ENCODE measurements at regions not wholly inside any gene's neighbourhood (a gene's known extent, or its start where the extent isn't known, plus 50 kb on each side); places are given as distances from the start of the nearest gene placed in this dataset.

DNA sequence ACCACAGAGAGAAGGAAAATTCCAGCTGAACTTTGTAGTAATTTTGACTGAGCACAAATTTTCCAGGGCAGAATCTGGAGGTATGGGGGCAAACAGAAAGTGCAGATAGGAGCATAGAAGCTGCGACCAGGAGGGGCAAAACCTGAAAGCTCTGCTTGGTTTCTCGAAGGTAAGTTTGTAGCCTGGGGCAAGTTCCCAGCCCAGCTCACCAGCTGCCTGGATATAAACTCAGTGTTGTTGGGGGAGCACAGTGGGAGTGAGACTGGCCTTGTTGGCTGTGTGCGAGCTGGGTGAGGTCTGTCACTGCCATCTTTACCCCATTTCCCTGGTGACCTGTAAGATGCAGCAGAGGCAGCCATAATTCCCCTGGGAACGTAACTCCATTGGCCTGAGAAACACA lies 213.5 kb upstream of the POF1B start:
- no peak for TF ChIP-seq CTCF (IDR thresholded peaks at IDR 0.05; ENCODE audit: low read depth, low read length)
- no peak for TF ChIP-seq EZH2phosphoT487 (IDR thresholded peaks at IDR 0.05; ENCODE audit: low read depth)

DNA sequence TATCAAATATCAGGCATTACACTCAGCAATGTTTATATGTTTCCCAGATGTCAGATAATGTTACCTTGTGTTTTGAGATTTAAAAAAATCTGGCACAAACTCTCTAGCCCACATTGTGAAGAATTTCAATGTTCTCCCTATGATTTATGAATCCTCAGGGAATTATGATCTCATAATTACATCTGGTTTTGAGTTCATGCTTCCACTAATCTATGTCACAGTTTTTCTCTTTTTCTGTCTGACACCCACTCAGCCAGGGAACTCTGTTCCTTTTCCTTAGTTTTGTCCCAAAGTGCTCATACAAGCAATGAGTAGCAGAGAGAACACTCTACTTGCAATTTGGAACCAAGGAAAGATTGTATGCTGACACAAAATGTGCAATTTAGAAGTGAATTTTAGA lies 212.1 kb upstream of the POF1B start:
- Histone ChIP-seq H3K4me3 (ENCODE audit: low read length) (no peak overlapping the region), H3K4me1 (ENCODE audit: low read length) (no peaks in the 10 kb centered on the region), H3K36me3 (replicated peaks; ENCODE audit: low read depth, low read length) (no peaks in the 10 kb centered on the region), H3K9me3 (ENCODE audit: insufficient read depth, low read length) (no peaks in the 10 kb centered on the region), H4K20me1 (ENCODE audit: insufficient read depth, low read length) (no peaks in the 10 kb centered on the region), H3K9ac (ENCODE audit: low read length) (no peak overlapping the region), H2AFZ (ENCODE audit: low read depth, low read length) (no peak overlapping the region), H3K4me2 (ENCODE audit: low read length) (no peak overlapping the region), H3K79me2 (ENCODE audit: low read length) (no peaks in the 10 kb centered on the region), H3K27ac (ENCODE audit: low read length) (no peak overlapping the region), H3K27me3 (ENCODE audit: low read depth, low read length) (no peaks in the 10 kb centered on the region)
- TF ChIP-seq EZH2phosphoT487 (IDR thresholded peaks at IDR 0.05; ENCODE audit: low read depth): no peak
- TF ChIP-seq CTCF (IDR thresholded peaks at IDR 0.05; ENCODE audit: low read depth, low read length): no peak

More for the DNA sequence above, 213.5 kb upstream of the POF1B start:
- H4K20me1 ChIP-seq (ENCODE audit: insufficient read depth, low read length): no peaks in the 10 kb centered on the region
- H3K27me3 ChIP-seq (ENCODE audit: low read depth, low read length): no peaks in the 10 kb centered on the region
- no peak overlapping the region for H3K9ac ChIP-seq (ENCODE audit: low read length)
- no peak overlapping the region for H3K4me2 ChIP-seq (ENCODE audit: low read length)
- no peak overlapping the region for H2AFZ ChIP-seq (ENCODE audit: low read depth, low read length)
- H3K27ac ChIP-seq (ENCODE audit: low read length): no peak overlapping the region
- no peaks in the 10 kb centered on the region for H3K9me3 ChIP-seq (ENCODE audit: insufficient read depth, low read length)
- no peak overlapping the region for H3K4me3 ChIP-seq (ENCODE audit: low read length)
- H3K79me2 ChIP-seq (ENCODE audit: low read length): no peaks in the 10 kb centered on the region
- no peaks in the 10 kb centered on the region for H3K36me3 ChIP-seq (replicated peaks; ENCODE audit: low read depth, low read length)
- H3K4me1 ChIP-seq (ENCODE audit: low read length): no peaks in the 10 kb centered on the region

DNA sequence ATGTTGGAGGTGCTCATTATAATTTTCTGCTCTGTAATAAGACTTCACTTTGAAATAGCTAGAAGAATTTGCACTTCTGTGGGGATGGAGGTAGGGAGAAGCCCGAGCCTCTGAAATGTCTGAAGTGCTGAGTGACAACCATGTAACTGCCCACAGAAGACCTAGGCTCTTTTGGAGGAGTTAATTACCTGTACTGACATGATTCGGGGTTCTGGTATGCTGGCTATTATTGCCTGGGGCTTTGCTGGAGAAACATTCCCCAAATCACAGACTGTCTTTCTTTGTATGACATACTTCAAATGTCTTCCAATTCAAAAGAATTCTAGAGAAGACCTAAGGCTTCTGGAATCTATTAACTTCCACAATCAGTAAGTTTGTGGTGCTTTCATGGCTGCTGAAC lies 211.2 kb upstream of the POF1B start:
- H2AFZ ChIP-seq (ENCODE audit: low read depth, low read length): no peak overlapping the region
- H3K79me2 ChIP-seq (ENCODE audit: low read length): no peaks in the 10 kb centered on the region
- TF ChIP-seq CTCF (IDR thresholded peaks at IDR 0.05; ENCODE audit: low read depth, low read length) (no peak), EZH2phosphoT487 (IDR thresholded peaks at IDR 0.05; ENCODE audit: low read depth) (no peak)
- no peak overlapping the region for H3K27ac ChIP-seq (ENCODE audit: low read length)
- no peaks in the 10 kb centered on the region for H3K27me3 ChIP-seq (ENCODE audit: low read depth, low read length)
- H3K4me1 ChIP-seq (ENCODE audit: low read length): no peaks in the 10 kb centered on the region
- H3K9ac ChIP-seq (ENCODE audit: low read length): no peak overlapping the region
- H3K36me3 ChIP-seq (replicated peaks; ENCODE audit: low read depth, low read length): no peaks in the 10 kb centered on the region
- no peak overlapping the region for H3K4me2 ChIP-seq (ENCODE audit: low read length)
- H3K9me3 ChIP-seq (ENCODE audit: insufficient read depth, low read length): no peaks in the 10 kb centered on the region
- H3K4me3 ChIP-seq (ENCODE audit: low read length): no peak overlapping the region
- no peaks in the 10 kb centered on the region for H4K20me1 ChIP-seq (ENCODE audit: insufficient read depth, low read length)

DNA sequence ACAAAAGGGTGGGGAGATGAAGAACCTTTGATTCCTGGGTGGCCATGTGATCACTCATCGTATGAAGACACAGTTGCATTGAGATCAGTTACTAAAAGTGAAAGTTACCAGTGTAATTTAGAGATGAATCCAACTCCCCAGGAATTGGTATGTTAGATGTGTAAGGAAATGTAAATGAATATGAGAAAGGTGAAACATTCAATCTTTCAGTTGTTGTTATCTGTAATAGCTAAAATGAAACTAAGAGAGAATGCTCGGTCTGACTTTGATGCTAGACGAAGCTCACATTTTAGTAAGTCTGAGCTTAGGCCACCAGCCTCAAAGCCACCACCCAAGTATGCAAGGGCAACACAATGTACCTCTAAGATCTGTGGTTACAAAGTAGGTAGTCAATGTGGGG lies 194.3 kb upstream of the POF1B start:
- no peak overlapping the region for H2AFZ ChIP-seq (ENCODE audit: low read depth, low read length)
- TF ChIP-seq CTCF (IDR thresholded peaks at IDR 0.05; ENCODE audit: low read depth, low read length) (no peak), EZH2phosphoT487 (IDR thresholded peaks at IDR 0.05; ENCODE audit: low read depth) (no peak)

More for the DNA sequence above, 194.3 kb upstream of the POF1B start:
- H3K4me3 ChIP-seq (ENCODE audit: low read length): peak overlapping the region; percentile 8; the same call in 1 of the 2 replicates
- H3K9me3 ChIP-seq (ENCODE audit: insufficient read depth, low read length): no peaks in the 10 kb centered on the region
- H3K79me2 ChIP-seq (ENCODE audit: low read length): no peaks in the 10 kb centered on the region
- H3K27ac ChIP-seq (ENCODE audit: low read length): no peak overlapping the region
- no peaks in the 10 kb centered on the region for H3K27me3 ChIP-seq (ENCODE audit: low read depth, low read length)
- H3K4me2 ChIP-seq (ENCODE audit: low read length): peak overlapping the region; percentile 54
- peaks cover 12% of the 10 kb centered on the region for H3K4me1 ChIP-seq (ENCODE audit: low read length)
- no peaks in the 10 kb centered on the region for H4K20me1 ChIP-seq (ENCODE audit: insufficient read depth, low read length)
- H3K9ac ChIP-seq (ENCODE audit: low read length): no peak overlapping the region
- no peaks in the 10 kb centered on the region for H3K36me3 ChIP-seq (replicated peaks; ENCODE audit: low read depth, low read length)
